ENCODE measurements at regions not wholly inside any gene's neighbourhood (a gene's known extent, or its start where the extent isn't known, plus 50 kb on each side); places are given as distances from the start of the nearest gene placed in this dataset.

DNA sequence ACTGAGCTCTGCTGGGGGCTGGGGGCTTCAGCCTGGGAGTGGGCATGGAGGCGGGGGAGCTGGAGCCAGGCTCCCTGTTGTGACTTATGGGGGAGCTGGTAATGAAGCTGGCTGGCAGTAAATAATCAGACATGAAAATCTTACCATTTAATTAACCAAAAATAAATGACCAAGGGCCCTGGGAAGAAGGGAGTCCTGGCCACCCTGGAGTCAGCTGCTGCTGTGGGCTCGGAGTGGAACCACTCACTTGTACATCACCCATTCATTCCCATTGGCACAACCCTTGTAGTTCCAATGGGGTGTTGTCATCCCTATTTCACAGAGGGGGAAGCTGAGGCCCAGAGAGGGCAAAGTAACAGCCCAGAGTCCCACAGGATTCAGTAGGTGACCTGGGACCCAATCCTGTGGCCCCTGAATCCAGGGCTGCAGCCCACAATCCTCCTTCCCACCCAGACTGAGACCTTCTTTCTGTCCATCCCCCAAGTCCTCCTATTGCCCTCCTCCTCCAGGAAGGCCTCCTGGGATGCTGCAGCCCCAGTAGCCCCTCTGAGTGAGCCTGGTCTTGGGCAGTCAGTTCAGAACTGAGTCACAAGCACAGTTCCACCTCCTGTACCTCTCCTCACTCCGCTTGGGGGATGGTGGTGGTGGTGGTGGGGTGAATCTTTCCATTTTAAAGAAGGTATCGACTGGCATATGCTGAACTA, 259.4 kb upstream of the MVB12B start:
- TF ChIP-seq, protein P1, sequence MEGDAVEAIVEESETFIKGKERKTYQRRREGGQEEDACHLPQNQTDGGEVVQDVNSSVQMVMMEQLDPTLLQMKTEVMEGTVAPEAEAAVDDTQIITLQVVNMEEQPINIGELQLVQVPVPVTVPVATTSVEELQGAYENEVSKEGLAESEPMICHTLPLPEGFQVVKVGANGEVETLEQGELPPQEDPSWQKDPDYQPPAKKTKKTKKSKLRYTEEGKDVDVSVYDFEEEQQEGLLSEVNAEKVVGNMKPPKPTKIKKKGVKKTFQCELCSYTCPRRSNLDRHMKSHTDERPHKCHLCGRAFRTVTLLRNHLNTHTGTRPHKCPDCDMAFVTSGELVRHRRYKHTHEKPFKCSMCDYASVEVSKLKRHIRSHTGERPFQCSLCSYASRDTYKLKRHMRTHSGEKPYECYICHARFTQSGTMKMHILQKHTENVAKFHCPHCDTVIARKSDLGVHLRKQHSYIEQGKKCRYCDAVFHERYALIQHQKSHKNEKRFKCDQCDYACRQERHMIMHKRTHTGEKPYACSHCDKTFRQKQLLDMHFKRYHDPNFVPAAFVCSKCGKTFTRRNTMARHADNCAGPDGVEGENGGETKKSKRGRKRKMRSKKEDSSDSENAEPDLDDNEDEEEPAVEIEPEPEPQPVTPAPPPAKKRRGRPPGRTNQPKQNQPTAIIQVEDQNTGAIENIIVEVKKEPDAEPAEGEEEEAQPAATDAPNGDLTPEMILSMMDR (IDR thresholded peaks at IDR 0.05; ENCODE audit: low read depth, low read length) = no peak
- CTCF ChIA-PET = no interaction called here
- no peak for DNase-seq (ENCODE audit: low read depth, low spot score)
- peaks cover 12% of the 10 kb centered on the region for H3K27me3 ChIP-seq (ENCODE audit: control insufficient read depth, insufficient read depth, low read length)
- H3K9me3 ChIP-seq (ENCODE audit: control insufficient read depth, insufficient read depth, low read length) = no peaks in the 10 kb centered on the region; the same call in none of the 2 replicates
- H3K4me3 ChIP-seq (ENCODE audit: low read depth, low read length) = no peak overlapping the region
- POLR2A ChIA-PET = no interaction called here
- H3K27ac ChIP-seq (ENCODE audit: low read depth, low read length) = no peak overlapping the region

DNA sequence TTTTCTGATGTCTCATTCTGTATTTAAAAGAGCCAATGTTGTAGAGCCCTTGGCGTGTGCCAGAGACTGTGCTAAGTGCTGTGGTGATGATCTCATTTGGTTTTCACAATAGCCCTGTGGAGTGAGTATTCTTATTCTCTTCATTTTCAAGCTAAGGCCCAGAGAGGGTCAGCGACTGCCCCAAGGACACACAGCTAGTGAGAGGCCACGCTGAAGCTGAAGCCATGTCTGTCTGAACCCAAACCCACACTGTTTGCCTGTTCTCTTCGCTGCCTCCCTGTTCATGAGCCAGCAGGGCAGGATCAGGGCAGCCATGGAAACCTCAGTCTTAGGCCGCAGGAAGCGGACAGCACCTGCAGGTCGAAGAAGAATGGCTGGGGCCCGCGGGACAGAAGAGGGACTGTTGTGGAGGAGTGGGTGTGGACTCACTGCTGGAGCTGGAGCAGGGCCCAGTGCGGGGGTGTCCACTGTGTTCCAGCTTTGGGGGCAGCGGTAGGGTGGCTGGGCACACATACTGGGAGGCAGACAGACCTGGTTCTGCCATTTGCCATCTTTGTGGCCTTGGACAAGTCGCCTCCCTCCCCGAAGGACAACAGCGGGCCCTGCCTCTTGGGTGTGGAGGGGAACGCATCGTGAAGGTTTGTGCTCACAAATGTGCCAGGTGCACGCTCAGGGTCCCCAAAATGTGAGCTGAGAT, 257.9 kb upstream of the MVB12B start:
- POLR2A ChIA-PET = no interaction called here

DNA sequence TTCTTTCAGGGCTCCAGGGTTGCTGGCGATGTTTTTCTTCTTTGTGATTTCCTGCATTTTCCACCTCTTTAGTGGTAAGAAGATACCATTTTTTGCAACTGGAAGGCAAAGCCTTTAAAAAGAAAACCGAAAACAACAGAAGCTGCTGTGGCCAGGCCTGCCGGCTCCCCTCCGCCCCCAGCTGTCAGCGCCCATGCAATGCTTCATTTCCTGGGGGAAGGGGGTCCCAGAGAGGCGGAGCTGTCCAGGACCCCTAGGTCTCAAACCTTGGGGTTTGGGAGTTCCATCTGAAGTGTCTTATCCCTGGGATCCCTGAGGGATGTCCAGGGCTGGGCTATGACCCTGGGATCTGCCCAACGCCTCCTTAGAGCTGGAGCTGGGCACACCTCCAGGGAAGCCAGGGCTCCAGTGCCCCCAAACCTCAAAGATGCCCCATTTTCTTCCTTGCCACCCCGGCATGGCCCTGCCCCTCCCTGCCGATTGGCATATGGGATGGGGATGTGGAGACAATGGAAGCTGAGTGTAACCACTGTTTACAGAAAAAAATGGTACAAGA, 257.2 kb upstream of the MVB12B start:
- CTCF ChIA-PET = interaction anchor here (0.6 kb wide), 1 partner anchor 333 kb away, joined by 4 read pairs; no protein-coding TSS in a partner anchor
- TF ChIP-seq, protein P1 (IDR thresholded peaks at IDR 0.05; ENCODE audit: low read depth, low read length) = no peak
- Histone ChIP-seq H3K4me3 (ENCODE audit: low read depth, low read length) (no peak overlapping the region), H3K27me3 (ENCODE audit: control insufficient read depth, insufficient read depth, low read length) (peaks cover 12% of the 10 kb centered on the region), H3K27ac (ENCODE audit: low read depth, low read length) (no peak overlapping the region), H3K9me3 (ENCODE audit: control insufficient read depth, insufficient read depth, low read length) (no peaks in the 10 kb centered on the region; the same call in 1 of the 2 replicates)
- POLR2A ChIA-PET = no interaction called here
- no peak for DNase-seq (ENCODE audit: low read depth, low spot score)

More for the DNA sequence above, 257.9 kb upstream of the MVB12B start:
- no peak overlapping the region for H3K4me3 ChIP-seq (ENCODE audit: low read depth, low read length)
- peaks cover 12% of the 10 kb centered on the region for H3K27me3 ChIP-seq (ENCODE audit: control insufficient read depth, insufficient read depth, low read length)
- TF ChIP-seq, protein P1 (IDR thresholded peaks at IDR 0.05; ENCODE audit: low read depth, low read length) = no peak
- CTCF ChIA-PET = no interaction called here
- H3K27ac ChIP-seq (ENCODE audit: low read depth, low read length) = no peak overlapping the region
- no peaks in the 10 kb centered on the region; the same call in 1 of the 2 replicates for H3K9me3 ChIP-seq (ENCODE audit: control insufficient read depth, insufficient read depth, low read length)
- DNase-seq (ENCODE audit: low read depth, low spot score) = no peak

DNA sequence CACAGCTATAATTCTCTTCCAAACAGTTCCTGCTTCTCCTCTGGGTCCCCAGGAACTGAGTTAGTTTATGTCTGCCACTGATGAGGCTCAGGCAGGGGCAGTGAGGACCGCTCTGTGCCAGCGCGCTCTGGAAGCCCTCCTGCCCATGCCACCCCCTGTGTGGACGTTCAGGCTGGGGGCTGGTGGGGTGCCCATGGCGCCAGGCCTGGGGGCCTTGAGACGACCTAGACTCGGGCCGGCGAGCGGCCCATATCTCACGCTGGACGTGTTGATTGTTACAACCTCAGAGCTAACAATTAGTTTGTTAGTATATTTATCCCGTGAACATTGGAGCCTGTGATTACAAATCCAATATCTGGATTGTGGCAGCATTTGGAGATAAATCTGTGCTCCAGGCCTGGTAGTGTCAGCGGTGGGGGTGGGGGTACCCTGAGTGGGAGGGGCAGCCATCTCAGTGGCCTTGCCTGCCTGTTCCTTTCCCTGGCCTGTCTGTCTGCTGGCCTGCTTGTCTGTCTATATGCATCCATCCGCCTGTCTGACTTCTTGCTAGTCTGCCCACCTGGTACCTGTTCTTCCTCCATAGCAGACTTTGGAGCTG, 256.5 kb upstream of the MVB12B start:
- no peak for DNase-seq (ENCODE audit: low read depth, low spot score)
- ChIA-PET POLR2A (no interaction called here), CTCF (interaction anchor here (0.5 to 0.6 kb wide), 2 partner anchors 334 to 602 kb away, joined by 4 to 7 read pairs; no protein-coding TSS in a partner anchor)
- no peaks in the 10 kb centered on the region; the same call in 1 of the 2 replicates for H3K9me3 ChIP-seq (ENCODE audit: control insufficient read depth, insufficient read depth, low read length)
- TF ChIP-seq, protein P1 (IDR thresholded peaks at IDR 0.05; ENCODE audit: low read depth, low read length) = no peak
- H3K27me3 ChIP-seq (ENCODE audit: control insufficient read depth, insufficient read depth, low read length) = peaks cover 10% of the 10 kb centered on the region
- no peak overlapping the region for H3K4me3 ChIP-seq (ENCODE audit: low read depth, low read length)
- no peak overlapping the region for H3K27ac ChIP-seq (ENCODE audit: low read depth, low read length)

All from AG04450 (cell line).